ENCODE measurements at regions not wholly inside any gene's neighbourhood (a gene's known extent, or its start where the extent isn't known, plus 50 kb on each side); places are given as distances from the start of the nearest gene placed in this dataset.

- dilution Hi-C loops (cut with MboI; ENCODE audit: extremely low pct_ligation_motif_present, low sequenced_read_pairs) (no loop called here), intact Hi-C loops (cut with micrococcal nuclease) (no loop called here)
- H3K4me1 ChIP-seq (ENCODE audit: control insufficient read depth, extremely low read depth, insufficient read depth, low read length) = no peaks in the 10 kb centered on the region
- H3K27ac ChIP-seq (ENCODE audit: insufficient read depth, low read depth, low read length) = no peak overlapping the region
- H3K4me2 ChIP-seq (ENCODE audit: insufficient read depth, low read length) = no peak overlapping the region
- TF ChIP-seq CTCF (IDR thresholded peaks at IDR 0.05; ENCODE audit: extremely low read depth in 1 of 2, insufficient read depth in 1 of 2, low read depth in 1 of 2, low read length in 2 of 2) = no peak
- no peak for TF ChIP-seq POLR2A (IDR thresholded peaks at IDR 0.05; ENCODE audit: low read depth, low read length)
- no peaks in the 10 kb centered on the region for H3K9me1 ChIP-seq (replicated peaks; ENCODE audit: control insufficient read depth, extremely low read depth, insufficient read depth, low read length)
- no peaks in the 10 kb centered on the region for H4K20me1 ChIP-seq (replicated peaks; ENCODE audit: control insufficient read depth, extremely low read depth, insufficient read depth, low read length)
- DNase-seq (ENCODE audit: low read depth, low spot score) = peak; percentile 9
- ChIA-PET CTCF (no interaction called here), POLR2A (no interaction called here)
- no peaks in the 10 kb centered on the region for H3K36me3 ChIP-seq (ENCODE audit: control insufficient read depth in 2 of 2, extremely low read depth in 1 of 2, insufficient read depth in 2 of 2, low read length in 2 of 2)
- FAIRE-seq = no peak
- H3K9me3 ChIP-seq (replicated peaks; ENCODE audit: control insufficient read depth, insufficient read depth, low read length) = no peaks in the 10 kb centered on the region
- no peak overlapping the region for H3K9ac ChIP-seq (replicated peaks; ENCODE audit: extremely low read depth, insufficient read depth, low read length)
- BruUV-seq (replicated peaks) = no TSS peak
- H2AFZ ChIP-seq (ENCODE audit: low read depth, low read length) = no peak overlapping the region
- H3K4me3 ChIP-seq (replicated peaks in 1 of 3; ENCODE audit: insufficient read depth in 1 of 3, low read depth in 1 of 3, low read length in 3 of 3) = no peak overlapping the region
- H3K79me2 ChIP-seq (ENCODE audit: control insufficient read depth, insufficient read depth, low read length) = no peaks in the 10 kb centered on the region
- H3K27me3 ChIP-seq (ENCODE audit: control insufficient read depth in 2 of 2, insufficient read depth in 2 of 2, low read length in 2 of 2) = no peaks in the 10 kb centered on the region
Observed at GRCh38 chr21:24023402-24023801, 1583.9 kb downstream of the MRPL39 start.

GRCh38 chr21:24014381-24014780 lies 1592.9 kb downstream of the MRPL39 start:
- no peaks in the 10 kb centered on the region for H3K27me3 ChIP-seq (ENCODE audit: control insufficient read depth in 2 of 2, insufficient read depth in 2 of 2, low read length in 2 of 2)
- ChIA-PET POLR2A (no interaction called here), CTCF (interaction anchor here (1.9 kb wide), 1 partner anchor 117 kb away, joined by 3 read pairs; no protein-coding TSS in a partner anchor)
- dilution Hi-C loops (cut with MboI; ENCODE audit: extremely low pct_ligation_motif_present, low sequenced_read_pairs) (no loop called here), intact Hi-C loops (cut with micrococcal nuclease) (no loop called here)
- no TSS peak for BruUV-seq (replicated peaks)
- H3K4me2 ChIP-seq (ENCODE audit: insufficient read depth, low read length) = no peak overlapping the region
- no peaks in the 10 kb centered on the region for H3K79me2 ChIP-seq (ENCODE audit: control insufficient read depth, insufficient read depth, low read length)
- no peaks in the 10 kb centered on the region for H3K36me3 ChIP-seq (ENCODE audit: control insufficient read depth in 2 of 2, extremely low read depth in 1 of 2, insufficient read depth in 2 of 2, low read length in 2 of 2)
- no peak for FAIRE-seq
- H3K9me1 ChIP-seq (replicated peaks; ENCODE audit: control insufficient read depth, extremely low read depth, insufficient read depth, low read length) = no peaks in the 10 kb centered on the region
- no peak overlapping the region for H3K9ac ChIP-seq (replicated peaks; ENCODE audit: extremely low read depth, insufficient read depth, low read length)
- no peak overlapping the region for H3K4me3 ChIP-seq (replicated peaks in 1 of 3; ENCODE audit: insufficient read depth in 1 of 3, low read depth in 1 of 3, low read length in 3 of 3)
- no peaks in the 10 kb centered on the region for H3K4me1 ChIP-seq (ENCODE audit: control insufficient read depth, extremely low read depth, insufficient read depth, low read length)
- H3K9me3 ChIP-seq (replicated peaks; ENCODE audit: control insufficient read depth, insufficient read depth, low read length) = no peaks in the 10 kb centered on the region
- TF ChIP-seq POLR2AphosphoS5 (IDR thresholded peaks at IDR 0.05; ENCODE audit: insufficient read depth, low read depth, low read length) (no peak), POLR2A (IDR thresholded peaks at IDR 0.05; ENCODE audit: low read depth, low read length) (no peak), FOS (IDR thresholded peaks at IDR 0.05; ENCODE audit: borderline replicate concordance, insufficient read depth, low read length) (no peak), EZH2 (IDR thresholded peaks at IDR 0.05; ENCODE audit: borderline replicate concordance, low read depth, low read length, severe bottlenecking) (no peak), CTCF (IDR thresholded peaks at IDR 0.05; ENCODE audit: extremely low read depth in 1 of 2, insufficient read depth in 1 of 2, low read depth in 1 of 2, low read length in 2 of 2) (no peak), MAX (IDR thresholded peaks at IDR 0.05; ENCODE audit: insufficient read depth, insufficient read length) (no peak), MYC (IDR thresholded peaks at IDR 0.05; ENCODE audit: low read depth, low read length) (no peak), GATA2 (IDR thresholded peaks at IDR 0.05; ENCODE audit: insufficient read depth, insufficient read length, low read depth, low read length) (no peak), JUN (IDR thresholded peaks at IDR 0.05; ENCODE audit: borderline replicate concordance, insufficient read depth, insufficient read length, low read depth) (no peak)
- DNase-seq (ENCODE audit: low read depth, low spot score) = no peak
- H3K27ac ChIP-seq (ENCODE audit: insufficient read depth, low read depth, low read length) = no peak overlapping the region
- H2AFZ ChIP-seq (ENCODE audit: low read depth, low read length) = no peak overlapping the region
- H4K20me1 ChIP-seq (replicated peaks; ENCODE audit: control insufficient read depth, extremely low read depth, insufficient read depth, low read length) = no peaks in the 10 kb centered on the region

Data from endothelial cell of umbilical vein (primary cell).